Epithelial cell of esophagus (primary cell): ENCODE measurements at regions not wholly inside any gene's neighbourhood (a gene's known extent, or its start where the extent isn't known, plus 50 kb on each side); places are given as distances from the start of the nearest gene placed in this dataset.

Experiments used
- DNase-seq: peaks from one replicate; pipeline ENCODE4 v3.0.0; 2010; ENCODE audit warnings: low read depth
- H3K4me3 ChIP-seq: 2 replicates; pipeline ENCODE4 v1.5.1; 2011; ENCODE audit warnings: mild to moderate bottlenecking, low read length, control low read depth
- CTCF ChIP-seq: IDR thresholded peaks from 2 replicates; pipeline ENCODE4 v1.5.1; 2011; ENCODE audit warnings: low read depth, mild to moderate bottlenecking, low read length, control low read depth, inconsistent platforms; ENCODE audit not compliant: insufficient read depth; ENCODE audit errors: missing control alignments

- TF ChIP-seq CTCF, result no peak
- no peak overlapping the region for H3K4me3 ChIP-seq
- DNase-seq, result no peak
These were observed 358.7 kb downstream of the SQOR start for GRCh38 chr15:45993508-45993907.

- no peak for DNase-seq
- no peak overlapping the region for H3K4me3 ChIP-seq
- no peak for TF ChIP-seq CTCF
These were observed 361.0 kb downstream of the SQOR start for GRCh38 chr15:45995800-45996199.

- no peak overlapping the region for H3K4me3 ChIP-seq
- no peak for TF ChIP-seq CTCF
- no peak for DNase-seq
These were observed 379.7 kb downstream of the SQOR start for GRCh38 chr15:46014532-46014931.

- DNase-seq, result no peak
- TF ChIP-seq CTCF, result no peak
- H3K4me3 ChIP-seq, result no peak overlapping the region
These were observed 399.9 kb downstream of the SQOR start for GRCh38 chr15:46034755-46035154.

- H3K4me3 ChIP-seq, result no peak overlapping the region
- DNase-seq, result no peak
- no peak for TF ChIP-seq CTCF
These were observed 404.9 kb downstream of the SQOR start for GRCh38 chr15:46039703-46040102.

GRCh38 chr15:46041905-46042304 lies 407.1 kb downstream of the SQOR start:
- no peak for DNase-seq
- H3K4me3 ChIP-seq, result no peak overlapping the region
- TF ChIP-seq CTCF, result no peak

- no peak for DNase-seq
- TF ChIP-seq CTCF, result no peak
- no peak overlapping the region for H3K4me3 ChIP-seq
These were observed 425.2 kb downstream of the SQOR start for GRCh38 chr15:46059921-46060594.
